ENCODE measurements at regions not wholly inside any gene's neighbourhood (a gene's known extent, or its start where the extent isn't known, plus 50 kb on each side); places are given as distances from the start of the nearest gene placed in this dataset.
A peak's percentile ranks its signal among the peaks of the same experiment; 100 is the strongest.

GRCh38 chr5:74409166-74409706, 231.3 kb downstream of the ENC1 start:
- POLR2A ChIA-PET (ENCODE audit: unreplicated experiment): no interaction called here

GRCh38 chr5:74408150-74409043, 232.1 kb downstream of the ENC1 start:
- ChIA-PET POLR2A (ENCODE audit: unreplicated experiment) (no interaction called here), CTCF (interaction anchor here (0.6 kb wide), 1 partner anchor 506 kb away, joined by 3 read pairs; no protein-coding TSS in a partner anchor)
- peak; percentile 88 for DNase-seq
- H2AFZ ChIP-seq (ENCODE audit: low read length): no peak overlapping the region
- H3K9me3 ChIP-seq (ENCODE audit: low read length): no peaks in the 10 kb centered on the region
- H3K27me3 ChIP-seq (ENCODE audit: low read length): no peaks in the 10 kb centered on the region
- H3K4me3 ChIP-seq (ENCODE audit: low read length): peak overlapping the region; percentile 36; the same call in 1 of the 2 replicates
- H3K9ac ChIP-seq (ENCODE audit: low read length): peak overlapping the region; percentile 26; the same call in 1 of the 2 replicates
- peaks cover 18% of the 10 kb centered on the region for H3K4me1 ChIP-seq (ENCODE audit: insufficient read depth, low read length)
- no peaks in the 10 kb centered on the region for H4K20me1 ChIP-seq (ENCODE audit: low read length)
- peak overlapping the region; percentile 71 for H3K4me2 ChIP-seq (ENCODE audit: low read length)
- H3K9me2 ChIP-seq (replicated peaks; ENCODE audit: low read length): no peaks in the 10 kb centered on the region
- TF ChIP-seq, protein P1, sequence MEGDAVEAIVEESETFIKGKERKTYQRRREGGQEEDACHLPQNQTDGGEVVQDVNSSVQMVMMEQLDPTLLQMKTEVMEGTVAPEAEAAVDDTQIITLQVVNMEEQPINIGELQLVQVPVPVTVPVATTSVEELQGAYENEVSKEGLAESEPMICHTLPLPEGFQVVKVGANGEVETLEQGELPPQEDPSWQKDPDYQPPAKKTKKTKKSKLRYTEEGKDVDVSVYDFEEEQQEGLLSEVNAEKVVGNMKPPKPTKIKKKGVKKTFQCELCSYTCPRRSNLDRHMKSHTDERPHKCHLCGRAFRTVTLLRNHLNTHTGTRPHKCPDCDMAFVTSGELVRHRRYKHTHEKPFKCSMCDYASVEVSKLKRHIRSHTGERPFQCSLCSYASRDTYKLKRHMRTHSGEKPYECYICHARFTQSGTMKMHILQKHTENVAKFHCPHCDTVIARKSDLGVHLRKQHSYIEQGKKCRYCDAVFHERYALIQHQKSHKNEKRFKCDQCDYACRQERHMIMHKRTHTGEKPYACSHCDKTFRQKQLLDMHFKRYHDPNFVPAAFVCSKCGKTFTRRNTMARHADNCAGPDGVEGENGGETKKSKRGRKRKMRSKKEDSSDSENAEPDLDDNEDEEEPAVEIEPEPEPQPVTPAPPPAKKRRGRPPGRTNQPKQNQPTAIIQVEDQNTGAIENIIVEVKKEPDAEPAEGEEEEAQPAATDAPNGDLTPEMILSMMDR (conservative IDR thresholded peaks at IDR 0.05; ENCODE audit: low read depth, low read length): no peak
- TF ChIP-seq EZH2phosphoT487 (IDR thresholded peaks at IDR 0.05; ENCODE audit: borderline replicate concordance, low read length) (no peak), EZH2 (IDR thresholded peaks at IDR 0.05; ENCODE audit: low read length, unreplicated experiment) (no peak)
- no peaks in the 10 kb centered on the region for H3F3A ChIP-seq (ENCODE audit: low read length, unreplicated experiment)
- no peaks in the 10 kb centered on the region for H3K36me3 ChIP-seq (ENCODE audit: low read depth, low read length)
- H3K79me2 ChIP-seq (ENCODE audit: low read length): no peaks in the 10 kb centered on the region
- ATAC-seq: peak; percentile 98
- H3K27ac ChIP-seq (ENCODE audit: low read length): peak overlapping the region; percentile 58
- intact Hi-C loops (cut with micrococcal nuclease): loop anchor here (1.0 to 5.0 kb wide), 3 partner anchors 134 to 233 kb away; no protein-coding TSS in a partner anchor
- BruUV-seq (replicated peaks): no TSS peak

More at GRCh38 chr5:74409166-74409706, 231.3 kb downstream of the ENC1 start:
- H3K4me2 ChIP-seq (ENCODE audit: low read length): peak overlapping the region; percentile 71
- no peaks in the 10 kb centered on the region for H3F3A ChIP-seq (ENCODE audit: low read length, unreplicated experiment)
- no peaks in the 10 kb centered on the region for H3K79me2 ChIP-seq (ENCODE audit: low read length)
- TF ChIP-seq EZH2 (IDR thresholded peaks at IDR 0.05; ENCODE audit: low read length, unreplicated experiment) (no peak), EZH2phosphoT487 (IDR thresholded peaks at IDR 0.05; ENCODE audit: borderline replicate concordance, low read length) (no peak)
- TF ChIP-seq, protein P1 (conservative IDR thresholded peaks at IDR 0.05; ENCODE audit: low read depth, low read length): no peak
- no peaks in the 10 kb centered on the region for H4K20me1 ChIP-seq (ENCODE audit: low read length)
- intact Hi-C loops (cut with micrococcal nuclease): loop anchor here (5.0 kb wide), 1 partner anchor 133 kb away; no protein-coding TSS in a partner anchor
- H3K9me3 ChIP-seq (ENCODE audit: low read length): no peaks in the 10 kb centered on the region
- CTCF ChIA-PET: interaction anchor here (0.6 kb wide), 1 partner anchor 507 kb away, joined by 3 read pairs; no protein-coding TSS in a partner anchor
- no TSS peak for BruUV-seq (replicated peaks)
- H3K9me2 ChIP-seq (replicated peaks; ENCODE audit: low read length): no peaks in the 10 kb centered on the region
- DNase-seq (no peak), ATAC-seq (no peak)
- H3K36me3 ChIP-seq (ENCODE audit: low read depth, low read length): no peaks in the 10 kb centered on the region
- H3K27me3 ChIP-seq (ENCODE audit: low read length): no peaks in the 10 kb centered on the region
- peaks cover 18% of the 10 kb centered on the region for H3K4me1 ChIP-seq (ENCODE audit: insufficient read depth, low read length)
- no peak overlapping the region for H3K9ac ChIP-seq (ENCODE audit: low read length)
- H3K4me3 ChIP-seq (ENCODE audit: low read length): no peak overlapping the region
- H3K27ac ChIP-seq (ENCODE audit: low read length): peak overlapping the region; percentile 53
- H2AFZ ChIP-seq (ENCODE audit: low read length): no peak overlapping the region
